Adrenal gland (tissue), 5 donors: ENCODE measurements at regions not wholly inside any gene's neighbourhood (a gene's known extent, or its start where the extent isn't known, plus 50 kb on each side); places are given as distances from the start of the nearest gene placed in this dataset.

Experiments used
- POLR2A ChIP-seq, 2 donors: fragments of 450-650 bp; IDR thresholded peaks; one replicate each; pipeline ENCODE4 v1.6.1; 2017; ENCODE audit warnings: antibody characterized with exemption in 2 of 2, mild to moderate bottlenecking in 2 of 2, moderate library complexity in 1 of 2
- TF ChIP-seq, protein P1 (sequence below), 6 experiments: fragments of 450-650 bp in 4 of 6; fragments of 200-600 bp in 2 of 6; sonication (generic) in 1 of 6; IDR thresholded peaks; 1 replicate in 5 of 6; 2 replicates in 1 of 6; pipeline versions ENCODE4 v1.5.1 to v1.8.0; 2016 to 2021; ENCODE audit warnings: antibody characterized with exemption in 6 of 6, mild to moderate bottlenecking in 2 of 6, moderate library complexity in 1 of 6
- donor health status: DM: no; HTN: no; CAD: no.

DNA sequence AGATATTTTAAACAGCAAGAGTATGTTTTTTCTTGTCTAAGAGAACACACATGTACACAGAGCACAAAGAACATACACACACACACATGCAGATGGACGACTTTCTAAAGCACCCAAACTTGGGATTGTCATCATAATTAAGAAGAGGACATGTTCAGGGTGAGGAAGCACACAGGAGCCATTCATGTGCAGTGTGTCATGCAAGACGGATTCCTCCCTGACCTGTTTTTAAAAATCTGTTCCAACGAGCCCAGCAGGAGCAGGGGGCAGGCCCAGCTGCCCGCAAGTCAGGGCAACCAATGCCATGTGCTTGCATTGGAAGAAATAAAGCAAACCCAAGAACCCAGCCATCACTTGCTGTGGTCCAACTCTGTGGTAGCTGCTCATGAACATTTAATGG lies 167.3 kb upstream of the ZNF644 start:
- TF ChIP-seq POLR2A (IDR thresholded peaks at IDR 0.05) = no peak
- TF ChIP-seq, protein P1, sequence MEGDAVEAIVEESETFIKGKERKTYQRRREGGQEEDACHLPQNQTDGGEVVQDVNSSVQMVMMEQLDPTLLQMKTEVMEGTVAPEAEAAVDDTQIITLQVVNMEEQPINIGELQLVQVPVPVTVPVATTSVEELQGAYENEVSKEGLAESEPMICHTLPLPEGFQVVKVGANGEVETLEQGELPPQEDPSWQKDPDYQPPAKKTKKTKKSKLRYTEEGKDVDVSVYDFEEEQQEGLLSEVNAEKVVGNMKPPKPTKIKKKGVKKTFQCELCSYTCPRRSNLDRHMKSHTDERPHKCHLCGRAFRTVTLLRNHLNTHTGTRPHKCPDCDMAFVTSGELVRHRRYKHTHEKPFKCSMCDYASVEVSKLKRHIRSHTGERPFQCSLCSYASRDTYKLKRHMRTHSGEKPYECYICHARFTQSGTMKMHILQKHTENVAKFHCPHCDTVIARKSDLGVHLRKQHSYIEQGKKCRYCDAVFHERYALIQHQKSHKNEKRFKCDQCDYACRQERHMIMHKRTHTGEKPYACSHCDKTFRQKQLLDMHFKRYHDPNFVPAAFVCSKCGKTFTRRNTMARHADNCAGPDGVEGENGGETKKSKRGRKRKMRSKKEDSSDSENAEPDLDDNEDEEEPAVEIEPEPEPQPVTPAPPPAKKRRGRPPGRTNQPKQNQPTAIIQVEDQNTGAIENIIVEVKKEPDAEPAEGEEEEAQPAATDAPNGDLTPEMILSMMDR (IDR thresholded peaks at IDR 0.05) = no peak
